IMR-90 (cell line): ENCODE measurements at regions not wholly inside any gene's neighbourhood (a gene's known extent, or its start where the extent isn't known, plus 50 kb on each side); places are given as distances from the start of the nearest gene placed in this dataset.

Experiments used
- ATAC-seq: fragments of 200-7000 bp; cut with Tn5 transposase; 2 replicates; pipeline ENCODE4 v1.9.1; 2020; ENCODE audit warnings: low read depth, mild to moderate bottlenecking, moderate library complexity
- BruUV-seq: library from RNA; stranded (reverse); fragments of 400-500 nt; replicated peaks from 2 replicates; lab custom pipeline; 2021; lab: Mats Ljungman, UMichigan
- CTCF ChIA-PET: fragments of 300-600 bp; formaldehyde crosslinking; extraction: SDS; loops from one replicate; lab custom pipeline; 2021; ENCODE audit warnings: antibody characterized with exemption; lab: Yijun Ruan, JAX
- POLR2A ChIA-PET: fragments of 300-600 bp; sonication (Branson Sonifier 250); formaldehyde crosslinking; loops from one replicate; lab custom pipeline; 2022; ENCODE audit warnings: antibody characterized with exemption; ENCODE audit not compliant: unreplicated experiment; lab: Charles Lee
- DNase-seq: peaks from one replicate; pipeline ENCODE4 v3.0.0; 2013
- H2AFZ ChIP-seq: replicated peaks from 2 replicates; pipeline ENCODE3; 2013; ENCODE audit warnings: low read length, mild to moderate bottlenecking; ENCODE audit not compliant: poor library complexity
- H2AK5ac ChIP-seq: 2 replicates; pipeline ENCODE4 v1.6.1; 2013; ENCODE audit warnings: low read depth, low read length, inconsistent platforms
- H2AK9ac ChIP-seq: replicated peaks from 2 replicates; pipeline ENCODE3; 2013; ENCODE audit warnings: mild to moderate bottlenecking, low read depth, low read length, moderate library complexity; ENCODE audit not compliant: poor library complexity
- H2BK120ac ChIP-seq: 2 replicates; pipeline ENCODE4 v1.6.1; 2013; ENCODE audit warnings: low read depth, low read length, inconsistent platforms
- H2BK15ac ChIP-seq: 3 replicates; pipeline ENCODE4 v1.6.1; 2013; ENCODE audit warnings: low read depth, low read length, inconsistent platforms
- H2BK20ac ChIP-seq: 2 replicates; pipeline ENCODE4 v1.6.1; 2013; ENCODE audit warnings: low read depth, mild to moderate bottlenecking, inconsistent platforms, low read length, moderate library complexity
- H2BK5ac ChIP-seq: 2 replicates; pipeline ENCODE4 v1.6.1; 2013; ENCODE audit warnings: mild to moderate bottlenecking, low read depth, low read length, inconsistent platforms; ENCODE audit not compliant: poor library complexity, severe bottlenecking
- H3K14ac ChIP-seq: replicated peaks from 2 replicates; pipeline ENCODE4 v1.6.1; 2013; ENCODE audit warnings: low read depth, low read length, inconsistent platforms
- H3K18ac ChIP-seq: 2 replicates; pipeline ENCODE4 v1.6.1; 2013; ENCODE audit warnings: low read depth, low read length, control low read depth
- H3K23ac ChIP-seq: 2 replicates; pipeline ENCODE4 v1.6.1; 2013; ENCODE audit warnings: low read depth, low read length, inconsistent platforms
- H3K27ac ChIP-seq: 2 replicates; pipeline ENCODE4 v1.5.1; 2013; ENCODE audit warnings: mild to moderate bottlenecking, control low read depth, low read length; ENCODE audit not compliant: insufficient read depth
- H3K27me3 ChIP-seq: 2 replicates; pipeline ENCODE4 v1.6.1; 2013; ENCODE audit warnings: low read length; ENCODE audit not compliant: control insufficient read depth, insufficient read depth
- H3K36me3 ChIP-seq: 2 replicates; pipeline ENCODE4 v1.6.1; 2013; ENCODE audit warnings: low read length, mixed read lengths; ENCODE audit not compliant: control insufficient read depth, insufficient read depth
- H3K4ac ChIP-seq: 2 replicates; pipeline ENCODE4 v1.6.1; 2013; ENCODE audit warnings: low read depth, low read length, inconsistent platforms
- H3K4me1 ChIP-seq: 2 replicates; pipeline ENCODE4 v1.6.1; 2013; ENCODE audit warnings: low read length, mixed read lengths; ENCODE audit not compliant: control insufficient read depth, insufficient read depth
- H3K4me2 ChIP-seq: 2 replicates; pipeline ENCODE4 v1.6.1; 2013; ENCODE audit warnings: low read depth, mild to moderate bottlenecking, control low read depth, low read length, moderate library complexity
- H3K4me3 ChIP-seq: 2 replicates; pipeline ENCODE4 v1.5.1; 2013; ENCODE audit warnings: low read depth, mild to moderate bottlenecking, control low read depth, low read length, moderate library complexity; ENCODE audit not compliant: insufficient read depth
- H3K56ac ChIP-seq: 2 replicates; pipeline ENCODE4 v1.6.1; 2013; ENCODE audit warnings: low read length, inconsistent platforms; ENCODE audit not compliant: insufficient read depth; ENCODE audit errors: extremely low read depth
- H3K79me1 ChIP-seq, 2 experiments: 2 replicates each; pipeline ENCODE4 v1.6.1; 2013; ENCODE audit warnings: low read length in 2 of 2, inconsistent platforms in 1 of 2, low read depth in 1 of 2
- H3K9ac ChIP-seq: 2 replicates; pipeline ENCODE4 v1.6.1; 2013; ENCODE audit warnings: low read depth, low read length, control low read depth
- H3K9me1 ChIP-seq: 2 replicates; pipeline ENCODE4 v1.6.1; 2013; ENCODE audit warnings: low read length, inconsistent platforms; ENCODE audit not compliant: insufficient read depth
- H3K9me3 ChIP-seq: 2 replicates; pipeline ENCODE4 v1.6.1; 2013; ENCODE audit warnings: low read length; ENCODE audit not compliant: control insufficient read depth, insufficient read depth
- H4K20me1 ChIP-seq: 2 replicates; pipeline ENCODE4 v1.6.1; 2013; ENCODE audit warnings: low read length, inconsistent platforms; ENCODE audit not compliant: insufficient read depth
- H4K5ac ChIP-seq: 2 replicates; pipeline ENCODE4 v1.6.1; 2013; ENCODE audit warnings: mild to moderate bottlenecking, low read depth, low read length, control low read depth
- H4K8ac ChIP-seq, 2 experiments: 2 replicates each; pipeline ENCODE4 v1.6.1; 2013; ENCODE audit warnings: low read depth in 2 of 2, low read length in 2 of 2, control low read depth in 1 of 2, inconsistent platforms in 1 of 2
- H4K91ac ChIP-seq: 2 replicates; pipeline ENCODE4 v1.6.1; 2013; ENCODE audit warnings: low read depth, low read length, inconsistent platforms; ENCODE audit not compliant: insufficient read depth
- MXI1 ChIP-seq: IDR thresholded peaks from 2 replicates; pipeline ENCODE4 v1.6.1; 2012; ENCODE audit warnings: low read depth, mild to moderate bottlenecking, low read length, moderate library complexity, borderline replicate concordance
- RAD21 ChIP-seq: IDR thresholded peaks from 2 replicates; pipeline ENCODE4 v1.6.1; 2012; ENCODE audit warnings: low read length, improper control_type of control experiment
- RFX5 ChIP-seq: IDR thresholded peaks from 2 replicates; pipeline ENCODE4 v1.8.0; 2012; ENCODE audit warnings: low read depth, mild to moderate bottlenecking, low read length, moderate library complexity
- SMC3 ChIP-seq: fragments of 150-350 bp; IDR thresholded peaks from 2 replicates; pipeline ENCODE4 v1.6.1; 2016; ENCODE audit warnings: low read depth, mild to moderate bottlenecking, antibody characterized with exemption, low read length, moderate library complexity
- WGBS, 2 experiments: methylation state at CpG; one replicate each; pipeline versions ENCODE4 v1.1.5 to v1.1.7; 2013; ENCODE audit warnings: missing lambda C conversion rate in 2 of 2; ENCODE audit not compliant: insufficient read length in 1 of 2; ENCODE audit errors: extremely low coverage in 2 of 2; 5-methylcytosine and 5-hydroxymethylcytosine counted together
- dilution Hi-C: fragments of 300-500 bp; cut with HindIII; formaldehyde crosslinking; loops from one replicate; pipeline ENCODE4 v1.14.3; 2018; ENCODE audit warnings: low sequenced_read_pairs; ENCODE audit not compliant: unreplicated experiment
- in situ Hi-C: fragments of 300-500 bp; cut with MboI; formaldehyde crosslinking; loops from 3 replicates; pipeline ENCODE4 v1.14.3; 2019; ENCODE audit warnings: low sequenced_read_pairs, inconsistent platforms, mixed read lengths
- intact Hi-C: fragments of 100-400 bp; cut with micrococcal nuclease; formaldehyde crosslinking; loops from 2 replicates; pipeline ENCODE4 v1.10.0; 2022

DNA sequence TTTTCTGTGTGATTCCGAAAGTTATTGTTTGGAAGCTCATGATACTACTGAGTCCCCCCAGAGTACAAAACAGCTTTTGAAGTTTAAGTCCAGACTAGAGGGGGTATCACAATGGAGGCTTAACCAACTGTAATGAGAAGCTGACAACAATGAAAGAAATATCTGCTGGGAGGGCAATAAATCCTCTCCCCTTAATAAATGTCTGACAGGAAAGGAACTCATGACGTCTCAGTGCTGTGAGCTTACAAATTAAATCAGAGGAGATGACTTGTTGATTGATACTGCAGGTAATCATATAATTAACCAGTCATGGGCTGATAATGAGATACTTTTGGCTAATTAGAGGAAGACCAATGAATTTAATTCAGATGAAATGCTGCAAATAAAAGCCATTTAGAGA, 102.6 kb upstream of the WDR11 start:
- CTCF ChIA-PET = interaction anchor here (0.6 kb wide), 1 partner anchor 333 kb away, joined by 3 read pairs; no protein-coding TSS in a partner anchor
- in situ Hi-C loops = no loop called here

More for the DNA sequence above, 102.6 kb upstream of the WDR11 start:
- WGBS, 2 experiments = no CpG with 5 or more reads among the region's 2 CpGs
- Histone ChIP-seq H3K4ac (no peak overlapping the region), H3K79me1 (no peaks in the 10 kb centered on the region), H2AK9ac (no peak overlapping the region), H3K36me3 (no peaks in the 10 kb centered on the region), H3K9me3 (peaks cover 4% of the 10 kb centered on the region; the same call in 1 of the 2 replicates), H4K5ac (no peak overlapping the region), H2AK5ac (no peak overlapping the region), H4K91ac (no peak overlapping the region), H3K56ac (no peak overlapping the region), H3K4me2 (no peak overlapping the region), H3K4me3 (no peak overlapping the region), H3K14ac (no peak overlapping the region), H3K27me3 (no peaks in the 10 kb centered on the region), H3K9ac (no peak overlapping the region), H2AFZ (no peak overlapping the region), H3K23ac (no peak overlapping the region), H2BK120ac (no peak overlapping the region), H3K18ac (no peak overlapping the region), H3K4me1 (no peaks in the 10 kb centered on the region), H2BK15ac (no peak overlapping the region), H4K20me1 (no peaks in the 10 kb centered on the region), H3K9me1 (no peaks in the 10 kb centered on the region), H4K8ac (no peak overlapping the region), H2BK20ac (no peak overlapping the region), H2BK5ac (no peak overlapping the region), H3K27ac (no peak overlapping the region)
- ATAC-seq (no peak), DNase-seq (no peak)
- dilution Hi-C loops (no loop called here), intact Hi-C loops (no loop called here)
- POLR2A ChIA-PET = no interaction called here
- TF ChIP-seq RAD21 (no peak), MXI1 (no peak), RFX5 (no peak), SMC3 (no peak)
- BruUV-seq = no TSS peak
